ENCODE measurements at regions not wholly inside any gene's neighbourhood (a gene's known extent, or its start where the extent isn't known, plus 50 kb on each side); places are given as distances from the start of the nearest gene placed in this dataset.

- Histone ChIP-seq H3K36me3 (replicated peaks) (no peaks in the 10 kb centered on the region), H3K27me3 (replicated peaks) (no peaks in the 10 kb centered on the region), H3K27ac (no peak overlapping the region), H3K4me3 (ENCODE audit: low read depth, low read length) (no peak overlapping the region)
- TF ChIP-seq CTCF (IDR thresholded peaks at IDR 0.05; ENCODE audit: low read depth, low read length, missing control alignments): no peak
- no peak for DNase-seq
- in situ Hi-C loops (cut with HindIII; ENCODE audit: low pct_ligation_motif_present, low sequenced_read_pairs): no loop called here
These were observed 65.9 kb upstream of the SYPL1 start for GRCh38 chr7:106177738-106178592.

GRCh38 chr7:106177300-106177690 lies 65.2 kb upstream of the SYPL1 start:
- DNase-seq: no peak

GRCh38 chr7:106176414-106177299 lies 64.5 kb upstream of the SYPL1 start:
- no peak overlapping the region for H3K27ac ChIP-seq
- no peak overlapping the region for H3K4me3 ChIP-seq (ENCODE audit: low read depth, low read length)
- TF ChIP-seq CTCF (IDR thresholded peaks at IDR 0.05; ENCODE audit: low read depth, low read length, missing control alignments): peak; percentile 96
- H3K27me3 ChIP-seq (replicated peaks): no peaks in the 10 kb centered on the region
- no peaks in the 10 kb centered on the region for H3K36me3 ChIP-seq (replicated peaks)
- in situ Hi-C loops (cut with HindIII; ENCODE audit: low pct_ligation_motif_present, low sequenced_read_pairs): no loop called here
- DNase-seq: peak; percentile 79

More at GRCh38 chr7:106177300-106177690, 65.2 kb upstream of the SYPL1 start:
- TF ChIP-seq CTCF (IDR thresholded peaks at IDR 0.05; ENCODE audit: low read depth, low read length, missing control alignments): no peak
- in situ Hi-C loops (cut with HindIII; ENCODE audit: low pct_ligation_motif_present, low sequenced_read_pairs): no loop called here
- Histone ChIP-seq H3K27me3 (replicated peaks) (no peaks in the 10 kb centered on the region), H3K36me3 (replicated peaks) (no peaks in the 10 kb centered on the region), H3K27ac (no peak overlapping the region), H3K4me3 (ENCODE audit: low read depth, low read length) (no peak overlapping the region)

- H3K27me3 ChIP-seq (replicated peaks): no peaks in the 10 kb centered on the region
- in situ Hi-C loops (cut with HindIII; ENCODE audit: low pct_ligation_motif_present, low sequenced_read_pairs): no loop called here
- no peak overlapping the region for H3K4me3 ChIP-seq (ENCODE audit: low read depth, low read length)
- DNase-seq: no peak
- no peak overlapping the region for H3K27ac ChIP-seq
- H3K36me3 ChIP-seq (replicated peaks): no peaks in the 10 kb centered on the region
- TF ChIP-seq CTCF (IDR thresholded peaks at IDR 0.05; ENCODE audit: low read depth, low read length, missing control alignments): no peak
These were observed 63.4 kb upstream of the SYPL1 start for GRCh38 chr7:106175507-106175906.

GRCh38 chr7:106170651-106171050 lies 58.5 kb upstream of the SYPL1 start:
- no peak for DNase-seq

More at GRCh38 chr7:106170651-106171050, 58.5 kb upstream of the SYPL1 start:
- Histone ChIP-seq H3K36me3 (replicated peaks) (no peaks in the 10 kb centered on the region), H3K4me3 (ENCODE audit: low read depth, low read length) (no peak overlapping the region), H3K27me3 (replicated peaks) (no peaks in the 10 kb centered on the region), H3K27ac (no peak overlapping the region)
- in situ Hi-C loops (cut with HindIII; ENCODE audit: low pct_ligation_motif_present, low sequenced_read_pairs): loop anchor here (25.0 kb wide), 1 partner anchor 108 kb away; no protein-coding TSS in a partner anchor
- no peak for TF ChIP-seq CTCF (IDR thresholded peaks at IDR 0.05; ENCODE audit: low read depth, low read length, missing control alignments)

Measured in brain microvascular endothelial cell (primary cell).